CD4-positive, CD25-positive, alpha-beta regulatory T cell (primary cell): ENCODE measurements at regions not wholly inside any gene's neighbourhood (a gene's known extent, or its start where the extent isn't known, plus 50 kb on each side); places are given as distances from the start of the nearest gene placed in this dataset.

Experiments used
- ATAC-seq, 2 donors: fragments of 150-1000 bp; cut with Tn5 transposase; one replicate each; pipeline ENCODE4 v1.10.0; 2021; ENCODE audit warnings: low read depth in 2 of 2, moderate number of reproducible peaks in 2 of 2, moderate library complexity in 1 of 2
- DNase-seq, 3 donors: peaks; one replicate each; pipeline versions ENCODE4 v3.0.0 to v3.0.0-alpha.2; 2012 to 2022; ENCODE audit warnings: mixed read lengths in 1 of 3
- H3K27ac ChIP-seq: one replicate; pipeline ENCODE4 v1.7.0; 2013; ENCODE audit warnings: mild to moderate bottlenecking, low read length; ENCODE audit not compliant: insufficient read depth, poor library complexity, severe bottlenecking
- H3K27me3 ChIP-seq: one replicate; pipeline ENCODE4 v1.7.0; 2013; ENCODE audit warnings: low read length; ENCODE audit not compliant: control insufficient read depth, insufficient read depth
- H3K36me3 ChIP-seq: one replicate; pipeline ENCODE4 v1.7.0; 2013; ENCODE audit warnings: mild to moderate bottlenecking, low read length, moderate library complexity; ENCODE audit not compliant: control insufficient read depth, insufficient read depth
- H3K4me1 ChIP-seq: 2 replicates; pipeline ENCODE4 v1.7.0; 2013; ENCODE audit warnings: mild to moderate bottlenecking, low read length; ENCODE audit not compliant: insufficient read depth, control insufficient read depth, poor library complexity, severe bottlenecking
- H3K4me3 ChIP-seq: one replicate; pipeline ENCODE4 v1.7.0; 2013; ENCODE audit warnings: low read depth, mild to moderate bottlenecking, low read length, moderate library complexity
- H3K9me3 ChIP-seq, 2 experiments: 1 replicate in 1 of 2; 2 replicates in 1 of 2; pipeline ENCODE4 v1.7.0; 2013; ENCODE audit warnings: low read length in 2 of 2, mild to moderate bottlenecking in 1 of 2, moderate library complexity in 1 of 2; ENCODE audit not compliant: control insufficient read depth in 2 of 2
- H3K27ac Mint-ChIP-seq, 3 donors: one replicate each; pipeline ENCODE4 v1.8.0; 2020 to 2022; ENCODE audit warnings: mild to moderate bottlenecking in 3 of 3, mixed read lengths in 3 of 3, moderate library complexity in 2 of 3
- H3K27me3 Mint-ChIP-seq: one replicate; pipeline ENCODE4 v1.8.0; 2022; ENCODE audit warnings: mild to moderate bottlenecking, mixed read lengths
- H3K36me3 Mint-ChIP-seq: one replicate; pipeline ENCODE4 v1.8.0; 2020; ENCODE audit warnings: mixed read lengths
- H3K4me1 Mint-ChIP-seq, 4 donors: one replicate each; pipeline ENCODE4 v1.8.0; 2020 to 2022; ENCODE audit warnings: mixed read lengths in 4 of 4, mild to moderate bottlenecking in 1 of 4
- H3K4me3 Mint-ChIP-seq, 4 donors: one replicate each; pipeline ENCODE4 v1.8.0; 2020 to 2022; ENCODE audit warnings: mild to moderate bottlenecking in 4 of 4, mixed read lengths in 4 of 4, moderate library complexity in 3 of 4
- H3K9me3 Mint-ChIP-seq, 7 donors: one replicate each; pipeline ENCODE4 v1.8.0; 2020 to 2022; ENCODE audit warnings: mixed read lengths in 7 of 7, mild to moderate bottlenecking in 3 of 7, moderate library complexity in 2 of 7

DNA sequence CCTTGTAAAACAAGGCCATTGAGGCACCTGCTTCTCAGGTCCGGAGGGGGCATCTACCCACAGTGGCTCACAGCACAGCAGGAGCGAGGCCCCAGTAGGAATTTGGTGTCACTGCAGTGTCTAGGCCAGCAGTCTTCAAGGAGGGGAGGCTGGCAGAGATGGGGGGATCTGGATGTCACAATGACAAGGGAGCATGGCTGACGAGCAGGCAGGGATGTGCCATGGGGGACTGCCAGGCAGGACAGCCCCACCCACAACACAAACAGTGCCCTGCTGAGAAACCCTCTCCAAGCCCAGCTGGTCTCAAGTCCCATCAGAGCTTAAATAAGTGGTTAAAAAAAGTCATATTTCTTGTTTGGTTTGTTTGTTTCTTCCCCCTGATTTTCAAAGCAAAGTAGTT, 121.0 kb upstream of the ZNF716 start:
- no peaks in the 10 kb centered on the region for H3K36me3 Mint-ChIP-seq
- H3K4me3 Mint-ChIP-seq: no peak overlapping the region
- Histone ChIP-seq H3K36me3 (no peaks in the 10 kb centered on the region), H3K9me3 (peaks cover 4 to 44% of the 10 kb centered on the region in 2 experiments), H3K27ac (no peak overlapping the region), H3K27me3 (no peaks in the 10 kb centered on the region), H3K4me3 (no peak overlapping the region), H3K4me1 (no peaks in the 10 kb centered on the region)
- DNase-seq: no peak
- peaks cover 0 to 4% (median 0%) of the 10 kb centered on the region in 4 donors for H3K4me1 Mint-ChIP-seq
- H3K9me3 Mint-ChIP-seq: peaks cover 3 to 55% (median 22%) of the 10 kb centered on the region in 7 donors
- no peaks in the 10 kb centered on the region for H3K27me3 Mint-ChIP-seq
- no peak for ATAC-seq
- H3K27ac Mint-ChIP-seq: no peak overlapping the region

- Mint-ChIP-seq H3K27ac (no peak overlapping the region), H3K36me3 (no peaks in the 10 kb centered on the region), H3K9me3 (peaks cover 0 to 51% (median 15%) of the 10 kb centered on the region in 7 donors), H3K4me1 (no peaks in the 10 kb centered on the region), H3K4me3 (no peak overlapping the region), H3K27me3 (no peaks in the 10 kb centered on the region)
- Histone ChIP-seq H3K27ac (no peak overlapping the region), H3K4me1 (no peaks in the 10 kb centered on the region), H3K4me3 (no peak overlapping the region), H3K9me3 (peaks cover 2 to 36% of the 10 kb centered on the region in 2 experiments), H3K27me3 (no peaks in the 10 kb centered on the region), H3K36me3 (no peaks in the 10 kb centered on the region)
- DNase-seq: no peak
- ATAC-seq: no peak
Measured at GRCh38 chr7:57339198-57339944, 110.6 kb upstream of the ZNF716 start.

- Histone ChIP-seq H3K27me3 (no peaks in the 10 kb centered on the region), H3K4me3 (no peak overlapping the region), H3K27ac (no peak overlapping the region), H3K36me3 (no peaks in the 10 kb centered on the region), H3K9me3 (peaks cover 4 to 52% of the 10 kb centered on the region in 2 experiments), H3K4me1 (no peaks in the 10 kb centered on the region)
- Mint-ChIP-seq H3K27ac (no peak overlapping the region), H3K36me3 (peaks cover 4% of the 10 kb centered on the region), H3K4me1 (no peaks in the 10 kb centered on the region), H3K9me3 (peaks cover 7 to 64% (median 17%) of the 10 kb centered on the region in 7 donors), H3K4me3 (no peak overlapping the region), H3K27me3 (no peaks in the 10 kb centered on the region)
- ATAC-seq (no peak), DNase-seq (no peak)
Measured at GRCh38 chr7:57342954-57343353, 107.0 kb upstream of the ZNF716 start.

GRCh38 chr7:57343901-57344622, 105.9 kb upstream of the ZNF716 start:
- Mint-ChIP-seq H3K9me3 (peaks cover 7 to 56% (median 16%) of the 10 kb centered on the region in 7 donors), H3K27ac (no peak overlapping the region), H3K4me3 (no peak overlapping the region), H3K27me3 (no peaks in the 10 kb centered on the region), H3K4me1 (no peaks in the 10 kb centered on the region), H3K36me3 (peaks cover 4% of the 10 kb centered on the region)
- H3K27me3 ChIP-seq: no peaks in the 10 kb centered on the region
- peaks cover 2 to 52% of the 10 kb centered on the region in 2 experiments for H3K9me3 ChIP-seq
- ATAC-seq (no peak), DNase-seq (no peak)
- no peaks in the 10 kb centered on the region for H3K36me3 ChIP-seq
- no peaks in the 10 kb centered on the region for H3K4me1 ChIP-seq
- no peak overlapping the region for H3K4me3 ChIP-seq
- no peak overlapping the region for H3K27ac ChIP-seq

DNA sequence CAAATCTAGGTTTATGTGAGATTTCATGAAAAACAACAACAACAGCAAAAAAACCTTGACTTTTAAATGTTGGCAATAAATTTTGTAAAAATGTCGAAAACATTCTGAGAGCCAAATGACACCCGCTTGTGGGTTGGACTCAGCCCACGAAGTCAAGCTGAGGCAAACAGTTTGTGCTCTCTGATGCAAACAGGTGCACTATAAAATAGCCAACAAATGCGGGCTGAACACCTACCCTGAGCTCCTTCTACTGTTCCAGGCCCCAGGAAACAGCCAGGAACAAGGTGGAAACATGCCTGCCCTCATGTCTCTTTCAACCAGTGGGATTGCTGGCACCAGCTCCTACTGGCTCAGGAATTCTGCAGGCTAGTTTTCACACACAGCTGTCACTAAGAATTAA, 105.0 kb upstream of the ZNF716 start:
- no peak for ATAC-seq
- no peak for DNase-seq

GRCh38 chr7:57348646-57349269, 101.2 kb upstream of the ZNF716 start:
- Mint-ChIP-seq H3K4me1 (no peaks in the 10 kb centered on the region), H3K27me3 (no peaks in the 10 kb centered on the region), H3K9me3 (peaks cover 7 to 52% (median 14%) of the 10 kb centered on the region in 7 donors), H3K36me3 (peaks cover 8% of the 10 kb centered on the region), H3K4me3 (no peak overlapping the region), H3K27ac (no peak overlapping the region)
- no peak for DNase-seq
- Histone ChIP-seq H3K9me3 (peaks cover 4 to 56% of the 10 kb centered on the region in 2 experiments), H3K27me3 (no peaks in the 10 kb centered on the region), H3K36me3 (no peaks in the 10 kb centered on the region), H3K27ac (no peak overlapping the region), H3K4me3 (no peak overlapping the region), H3K4me1 (no peaks in the 10 kb centered on the region)
- no peak for ATAC-seq

More for the DNA sequence above, 105.0 kb upstream of the ZNF716 start:
- Histone ChIP-seq H3K36me3 (no peaks in the 10 kb centered on the region), H3K27me3 (no peaks in the 10 kb centered on the region), H3K4me1 (no peaks in the 10 kb centered on the region), H3K27ac (no peak overlapping the region), H3K4me3 (no peak overlapping the region), H3K9me3 (peaks cover 2 to 58% of the 10 kb centered on the region in 2 experiments)
- Mint-ChIP-seq H3K27ac (peak overlapping the region in 1 of 3 donors; percentile 26), H3K4me1 (no peaks in the 10 kb centered on the region), H3K36me3 (peaks cover 4% of the 10 kb centered on the region), H3K9me3 (peaks cover 7 to 56% (median 15%) of the 10 kb centered on the region in 7 donors), H3K27me3 (no peaks in the 10 kb centered on the region), H3K4me3 (no peak overlapping the region)

GRCh38 chr7:57354195-57354594, 95.8 kb upstream of the ZNF716 start:
- H3K9me3 Mint-ChIP-seq: peaks cover 0 to 48% (median 10%) of the 10 kb centered on the region in 7 donors
- DNase-seq (no peak), ATAC-seq (no peak)
- no peaks in the 10 kb centered on the region for H3K4me1 Mint-ChIP-seq
- Histone ChIP-seq H3K27ac (no peak overlapping the region), H3K4me1 (no peaks in the 10 kb centered on the region), H3K9me3 (peaks cover 5 to 37% of the 10 kb centered on the region in 2 experiments), H3K36me3 (no peaks in the 10 kb centered on the region), H3K27me3 (no peaks in the 10 kb centered on the region), H3K4me3 (no peak overlapping the region)
- no peak overlapping the region for H3K4me3 Mint-ChIP-seq
- H3K27me3 Mint-ChIP-seq: no peaks in the 10 kb centered on the region
- peaks cover 8% of the 10 kb centered on the region for H3K36me3 Mint-ChIP-seq
- no peak overlapping the region for H3K27ac Mint-ChIP-seq
